SU-DHL-6 (cell line): ENCODE measurements at regions not wholly inside any gene's neighbourhood (a gene's known extent, or its start where the extent isn't known, plus 50 kb on each side); places are given as distances from the start of the nearest gene placed in this dataset.

Source experiments
- H2AFZ ChIP-seq: fragments of 200-600 bp; sonication (generic); 2 replicates; pipeline ENCODE4 v1.6.1; 2014; ENCODE audit warnings: low read depth, mild to moderate bottlenecking, moderate library complexity, mixed read lengths, antibody characterized with exemption, low read length; ENCODE audit not compliant: severe bottlenecking
- H3F3A ChIP-seq: fragments of 200-600 bp; shearing (Covaris generic); 2 replicates; pipeline ENCODE4 v1.6.0; 2016; ENCODE audit warnings: antibody characterized with exemption, mild to moderate bottlenecking; ENCODE audit not compliant: insufficient read depth
- H3K27ac ChIP-seq: fragments of 200-600 bp; sonication (generic); 2 replicates; pipeline ENCODE4 v1.5.1; 2016; ENCODE audit warnings: low read depth, mild to moderate bottlenecking, low read length, moderate library complexity, mixed read lengths
- H3K27me3 ChIP-seq: fragments of 200-600 bp; sonication (generic), shearing (Covaris generic); 2 replicates; pipeline ENCODE4 v1.6.0; 2014; ENCODE audit warnings: mild to moderate bottlenecking, low read length
- H3K36me3 ChIP-seq: fragments of 200-600 bp; sonication (generic); 2 replicates; pipeline ENCODE4 v1.6.1; 2014; ENCODE audit warnings: mild to moderate bottlenecking, low read length, mixed read lengths
- H3K4me2 ChIP-seq: fragments of 300-600, 200-600 bp; shearing (Covaris generic), sonication (generic); 2 replicates; pipeline ENCODE4 v1.6.0; 2014; ENCODE audit warnings: low read length, low read depth, mild to moderate bottlenecking; ENCODE audit not compliant: poor library complexity, severe bottlenecking
- H3K4me3 ChIP-seq: fragments of 200-600 bp; sonication (generic); 2 replicates; pipeline ENCODE4 v1.5.1; 2014; ENCODE audit warnings: antibody characterized with exemption, low read length, mild to moderate bottlenecking, mixed read lengths; ENCODE audit not compliant: insufficient read depth, poor library complexity, severe bottlenecking
- H3K79me2 ChIP-seq: fragments of 200-600 bp; sonication (generic); 2 replicates; pipeline ENCODE4 v1.6.1; 2014; ENCODE audit warnings: mild to moderate bottlenecking, low read length, moderate library complexity; ENCODE audit not compliant: insufficient read depth
- H3K9ac ChIP-seq: fragments of 200-600 bp; sonication (generic); 2 replicates; pipeline ENCODE4 v1.7.0; 2014; ENCODE audit warnings: mild to moderate bottlenecking, low read length
- H3K9me2 ChIP-seq: fragments of 200-600 bp; sonication (generic); replicated peaks from 2 replicates; pipeline ENCODE4 v1.6.1; 2014; ENCODE audit warnings: low read length; ENCODE audit not compliant: insufficient read depth
- H3K9me3 ChIP-seq: fragments of 200-600 bp; sonication (generic); 2 replicates; pipeline ENCODE4 v1.6.1; 2014; ENCODE audit warnings: low read length, mixed read lengths; ENCODE audit not compliant: insufficient read depth
- H4K20me1 ChIP-seq: fragments of 200-600 bp; sonication (generic); 2 replicates; pipeline ENCODE4 v1.6.1; 2014; ENCODE audit warnings: low read depth, mild to moderate bottlenecking, antibody characterized with exemption, low read length, moderate library complexity, mixed read lengths
- CTCF ChIP-seq: fragments of 200-600 bp; sonication (generic); IDR thresholded peaks from one replicate; pipeline ENCODE4 v1.5.1; 2017; ENCODE audit warnings: antibody characterized with exemption, mild to moderate bottlenecking, low read length, moderate library complexity; ENCODE audit not compliant: insufficient read depth, poor library complexity, severe bottlenecking
- EZH2phosphoT487 ChIP-seq: fragments of 200-600 bp; sonication (generic), shearing (Covaris generic); conservative IDR thresholded peaks from 2 replicates; pipeline ENCODE4 v1.6.1; 2018; ENCODE audit warnings: mild to moderate bottlenecking, antibody characterized with exemption, low read length, moderate library complexity, mixed read lengths

- Histone ChIP-seq H3K79me2 (no peaks in the 10 kb centered on the region), H2AFZ (no peak overlapping the region), H3F3A (no peaks in the 10 kb centered on the region), H3K9me3 (no peaks in the 10 kb centered on the region), H3K27ac (no peak overlapping the region), H3K27me3 (no peaks in the 10 kb centered on the region), H3K4me3 (no peak overlapping the region), H3K9me2 (no peaks in the 10 kb centered on the region), H4K20me1 (no peaks in the 10 kb centered on the region), H3K4me2 (no peak overlapping the region), H3K9ac (no peak overlapping the region), H3K36me3 (no peaks in the 10 kb centered on the region)
- TF ChIP-seq CTCF, result no peak
- no peak for TF ChIP-seq EZH2phosphoT487
Observed at GRCh38 chr5:82374637-82375036, 96.5 kb upstream of the RPS23 start.

GRCh38 chr5:82367930-82368329 is 89.8 kb upstream of the RPS23 start:
- TF ChIP-seq EZH2phosphoT487, result no peak
- no peak for TF ChIP-seq CTCF
- H3K27me3 ChIP-seq, result no peaks in the 10 kb centered on the region
- no peaks in the 10 kb centered on the region for H3K36me3 ChIP-seq
- no peaks in the 10 kb centered on the region for H3F3A ChIP-seq
- H3K4me2 ChIP-seq, result no peak overlapping the region
- no peaks in the 10 kb centered on the region for H4K20me1 ChIP-seq
- no peak overlapping the region for H2AFZ ChIP-seq
- no peak overlapping the region for H3K4me3 ChIP-seq
- no peak overlapping the region for H3K27ac ChIP-seq
- no peaks in the 10 kb centered on the region for H3K9me2 ChIP-seq
- no peaks in the 10 kb centered on the region for H3K79me2 ChIP-seq
- H3K9me3 ChIP-seq, result no peaks in the 10 kb centered on the region
- no peak overlapping the region for H3K9ac ChIP-seq

- H3K4me3 ChIP-seq, result no peak overlapping the region
- no peak overlapping the region for H3K9ac ChIP-seq
- H2AFZ ChIP-seq, result no peak overlapping the region
- H4K20me1 ChIP-seq, result no peaks in the 10 kb centered on the region
- no peaks in the 10 kb centered on the region for H3K36me3 ChIP-seq
- H3K9me3 ChIP-seq, result no peaks in the 10 kb centered on the region
- H3K4me2 ChIP-seq, result no peak overlapping the region
- no peaks in the 10 kb centered on the region for H3F3A ChIP-seq
- no peaks in the 10 kb centered on the region for H3K9me2 ChIP-seq
- no peaks in the 10 kb centered on the region for H3K79me2 ChIP-seq
- H3K27ac ChIP-seq, result no peak overlapping the region
- no peaks in the 10 kb centered on the region for H3K27me3 ChIP-seq
- TF ChIP-seq CTCF (no peak), EZH2phosphoT487 (no peak)
Observed at GRCh38 chr5:82365744-82366228, 87.6 kb upstream of the RPS23 start.

- Histone ChIP-seq H3K9me2 (no peaks in the 10 kb centered on the region), H3K27ac (no peak overlapping the region), H3K4me3 (no peak overlapping the region), H3K9ac (no peak overlapping the region), H3K9me3 (no peaks in the 10 kb centered on the region), H4K20me1 (no peaks in the 10 kb centered on the region), H3K36me3 (no peaks in the 10 kb centered on the region), H3K79me2 (no peaks in the 10 kb centered on the region), H2AFZ (no peak overlapping the region), H3K27me3 (no peaks in the 10 kb centered on the region), H3F3A (no peaks in the 10 kb centered on the region), H3K4me2 (no peak overlapping the region)
- TF ChIP-seq CTCF, result no peak
Observed at GRCh38 chr5:82365026-82365425, 86.9 kb upstream of the RPS23 start.
